CD4-positive, alpha-beta T cell (primary cell): ENCODE measurements at regions not wholly inside any gene's neighbourhood (a gene's known extent, or its start where the extent isn't known, plus 50 kb on each side); places are given as distances from the start of the nearest gene placed in this dataset.

Source experiments
- ATAC-seq: fragments of 200-7000 bp; cut with Tn5 transposase; one replicate; pipeline ENCODE4 v1.10.0; 2022; ENCODE audit warnings: mild to moderate bottlenecking; ENCODE audit not compliant: poor library complexity
- CTCF ChIA-PET: fragments of 350-600 bp; sonication (Branson Sonifier 250); formaldehyde crosslinking; loops from one replicate; lab custom pipeline; 2021; ENCODE audit warnings: antibody characterized with exemption, inconsistent platforms; lab: Charles Lee
- POLR2A ChIA-PET: fragments of 350-600 bp; sonication (Branson Sonifier 250); formaldehyde crosslinking; loops from one replicate; lab custom pipeline; 2021; ENCODE audit warnings: antibody characterized with exemption, inconsistent platforms; lab: Charles Lee
- DNase-seq, 14 experiments: peaks; one replicate each; pipeline ENCODE4 v3.0.0-alpha.2; 2013 to 2020; ENCODE audit warnings: mixed read lengths in 2 of 14
- H3K27ac ChIP-seq, 2 donors: one replicate each; pipeline versions ENCODE4 v1.5.1 to v1.7.0; 2013; ENCODE audit warnings: low read length in 2 of 2, low read depth in 1 of 2, mild to moderate bottlenecking in 1 of 2
- H3K27me3 ChIP-seq, 2 experiments: 1 replicate in 1 of 2; 2 replicates in 1 of 2; pipeline versions ENCODE4 v1.6.1 to v1.7.0; 2013; ENCODE audit warnings: low read length in 2 of 2, control low read depth in 1 of 2, mild to moderate bottlenecking in 1 of 2, moderate library complexity in 1 of 2; ENCODE audit not compliant: insufficient read depth in 2 of 2, control insufficient read depth in 1 of 2
- H3K36me3 ChIP-seq: one replicate; pipeline ENCODE4 v1.6.1; 2013; ENCODE audit warnings: low read length, control low read depth; ENCODE audit not compliant: insufficient read depth
- H3K4me1 ChIP-seq: one replicate; pipeline ENCODE4 v1.6.1; 2013; ENCODE audit warnings: low read length, control low read depth; ENCODE audit not compliant: insufficient read depth
- H3K4me3 ChIP-seq: one replicate; pipeline ENCODE4 v1.5.1; 2013; ENCODE audit warnings: mild to moderate bottlenecking, low read length, moderate library complexity
- H3K9me3 ChIP-seq, 2 experiments: 1 replicate in 1 of 2; 2 replicates in 1 of 2; pipeline versions ENCODE4 v1.6.1 to v1.7.0; 2013; ENCODE audit warnings: low read length in 2 of 2, mild to moderate bottlenecking in 2 of 2, control low read depth in 1 of 2, moderate library complexity in 1 of 2; ENCODE audit not compliant: control insufficient read depth in 1 of 2, insufficient read depth in 1 of 2
- H3K27ac Mint-ChIP-seq: one replicate; pipeline ENCODE4 v1.8.0; 2020; ENCODE audit warnings: mixed read lengths
- H3K27me3 Mint-ChIP-seq: one replicate; pipeline ENCODE4 v1.8.0; 2021; ENCODE audit warnings: mixed read lengths
- H3K36me3 Mint-ChIP-seq: one replicate; pipeline ENCODE4 v1.8.0; 2021; ENCODE audit warnings: low read depth, mixed read lengths
- H3K4me1 Mint-ChIP-seq: one replicate; pipeline ENCODE4 v1.8.0; 2021; ENCODE audit warnings: low read depth, mixed read lengths
- H3K4me3 Mint-ChIP-seq: one replicate; pipeline ENCODE4 v1.8.0; 2020; ENCODE audit warnings: mild to moderate bottlenecking, mixed read lengths
- H3K9me3 Mint-ChIP-seq: one replicate; pipeline ENCODE4 v1.8.0; 2020; ENCODE audit warnings: mixed read lengths
- CTCF ChIP-seq: fragments of 200-600 bp; IDR thresholded peaks from one replicate; pipeline ENCODE4 v1.8.0; 2022; ENCODE audit warnings: antibody characterized with exemption, mild to moderate bottlenecking
- intact Hi-C, 2 experiments: fragments of 100-400 bp; cut with DNase I in 1 of 2; cut with micrococcal nuclease in 1 of 2; formaldehyde crosslinking; loops; one replicate each; pipeline versions ENCODE4 v1.15.1 to v1.9.0; 2023 to 2025; cut with DNase I, micrococcal nuclease

- H3K36me3 ChIP-seq = no peaks in the 10 kb centered on the region
- POLR2A ChIA-PET = no interaction called here
- Mint-ChIP-seq H3K27ac (no peak overlapping the region), H3K4me3 (no peak overlapping the region), H3K27me3 (peaks cover 4% of the 10 kb centered on the region), H3K36me3 (no peaks in the 10 kb centered on the region), H3K9me3 (peaks cover 6% of the 10 kb centered on the region), H3K4me1 (no peaks in the 10 kb centered on the region)
- peaks cover 0 to 10% of the 10 kb centered on the region in 2 experiments for H3K9me3 ChIP-seq
- intact Hi-C loops = no loop called here
- DNase-seq (no peak), ATAC-seq (no peak)
- CTCF ChIA-PET = no interaction called here
- no peaks in the 10 kb centered on the region for H3K4me1 ChIP-seq
- no peaks in the 10 kb centered on the region for H3K27me3 ChIP-seq
- no peak overlapping the region for H3K27ac ChIP-seq
- TF ChIP-seq CTCF = no peak
- no peak overlapping the region for H3K4me3 ChIP-seq
Measured at GRCh38 chr9:119831309-119831708, 462.1 kb upstream of the BRINP1 start.

GRCh38 chr9:119829748-119830147 lies 460.5 kb upstream of the BRINP1 start:
- TF ChIP-seq CTCF = no peak
- ChIA-PET POLR2A (no interaction called here), CTCF (no interaction called here)
- intact Hi-C loops = no loop called here
- no peak for ATAC-seq
- H3K27ac Mint-ChIP-seq = no peak overlapping the region
- H3K9me3 Mint-ChIP-seq = peaks cover 6% of the 10 kb centered on the region
- Histone ChIP-seq H3K27ac (no peak overlapping the region), H3K4me1 (no peaks in the 10 kb centered on the region), H3K4me3 (no peak overlapping the region), H3K9me3 (no peaks in the 10 kb centered on the region), H3K27me3 (no peaks in the 10 kb centered on the region), H3K36me3 (no peaks in the 10 kb centered on the region)
- H3K36me3 Mint-ChIP-seq = no peaks in the 10 kb centered on the region
- H3K27me3 Mint-ChIP-seq = peaks cover 4% of the 10 kb centered on the region
- no peak for DNase-seq
- no peaks in the 10 kb centered on the region for H3K4me1 Mint-ChIP-seq
- no peak overlapping the region for H3K4me3 Mint-ChIP-seq

- DNase-seq = no peak
- ChIA-PET POLR2A (no interaction called here), CTCF (no interaction called here)
- no peaks in the 10 kb centered on the region for H3K27me3 ChIP-seq
- H3K9me3 ChIP-seq = no peaks in the 10 kb centered on the region
- intact Hi-C loops = no loop called here
- H3K4me3 Mint-ChIP-seq = no peak overlapping the region
- H3K36me3 Mint-ChIP-seq = no peaks in the 10 kb centered on the region
- no peak overlapping the region for H3K27ac ChIP-seq
- H3K4me1 Mint-ChIP-seq = no peaks in the 10 kb centered on the region
- ATAC-seq = no peak
- no peak overlapping the region for H3K27ac Mint-ChIP-seq
- H3K4me1 ChIP-seq = no peaks in the 10 kb centered on the region
- TF ChIP-seq CTCF = no peak
- peaks cover 4% of the 10 kb centered on the region for H3K27me3 Mint-ChIP-seq
- peaks cover 3% of the 10 kb centered on the region for H3K9me3 Mint-ChIP-seq
- no peak overlapping the region for H3K4me3 ChIP-seq
- no peaks in the 10 kb centered on the region for H3K36me3 ChIP-seq
Measured at GRCh38 chr9:119829186-119829585, 460.0 kb upstream of the BRINP1 start.
